HFF-Myc (cell line): ENCODE measurements at regions not wholly inside any gene's neighbourhood (a gene's known extent, or its start where the extent isn't known, plus 50 kb on each side); places are given as distances from the start of the nearest gene placed in this dataset.

Experiments
- DNase-seq: peaks from one replicate; pipeline ENCODE4 v3.0.0-alpha.2; 2011; ENCODE audit warnings: low read depth; ENCODE audit errors: extremely low read depth
- H3K4me3 ChIP-seq: replicated peaks from 2 replicates; pipeline ENCODE4 v1.5.1; 2011; ENCODE audit warnings: low read depth, mild to moderate bottlenecking, control low read depth, low read length
- TF ChIP-seq, protein P1 (sequence below): IDR thresholded peaks from 2 replicates; pipeline ENCODE4 v1.5.1; 2012; ENCODE audit warnings: mild to moderate bottlenecking, low read depth, low read length, control low read depth; ENCODE audit errors: missing control alignments

DNA sequence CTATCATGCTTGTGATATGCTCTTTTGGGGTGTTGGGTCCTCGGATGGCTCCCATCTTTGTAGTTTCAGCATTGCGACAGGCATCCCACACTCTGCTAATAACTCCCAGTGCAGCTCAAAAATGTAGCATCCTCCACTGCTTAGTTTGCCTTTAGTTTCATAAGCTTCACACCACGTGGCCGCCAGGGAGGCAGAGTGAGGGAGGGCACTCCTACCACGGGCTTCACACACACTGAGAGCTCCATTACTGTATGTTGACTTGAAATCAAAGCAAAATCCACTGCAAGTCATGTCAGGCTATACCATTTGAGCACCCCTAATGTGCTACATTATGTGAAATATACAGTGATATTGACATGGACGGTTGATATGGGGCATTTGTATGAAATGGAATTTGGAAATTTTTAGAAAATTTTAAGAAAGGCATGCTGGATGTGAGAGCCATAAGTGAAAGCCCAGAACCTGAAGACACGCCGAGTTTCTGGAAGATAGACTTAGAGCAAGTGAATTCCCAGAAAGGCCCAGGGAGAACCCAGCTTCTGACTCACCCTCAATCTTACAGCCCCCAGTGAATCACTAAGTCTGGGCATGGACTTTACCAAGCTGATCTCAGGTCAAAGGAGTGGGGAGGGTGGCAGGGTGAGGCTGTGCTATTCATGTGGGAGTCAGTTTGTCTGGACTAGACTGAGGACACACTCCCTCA is 94.1 kb downstream of the HSPH1 start:
- TF ChIP-seq, protein P1, sequence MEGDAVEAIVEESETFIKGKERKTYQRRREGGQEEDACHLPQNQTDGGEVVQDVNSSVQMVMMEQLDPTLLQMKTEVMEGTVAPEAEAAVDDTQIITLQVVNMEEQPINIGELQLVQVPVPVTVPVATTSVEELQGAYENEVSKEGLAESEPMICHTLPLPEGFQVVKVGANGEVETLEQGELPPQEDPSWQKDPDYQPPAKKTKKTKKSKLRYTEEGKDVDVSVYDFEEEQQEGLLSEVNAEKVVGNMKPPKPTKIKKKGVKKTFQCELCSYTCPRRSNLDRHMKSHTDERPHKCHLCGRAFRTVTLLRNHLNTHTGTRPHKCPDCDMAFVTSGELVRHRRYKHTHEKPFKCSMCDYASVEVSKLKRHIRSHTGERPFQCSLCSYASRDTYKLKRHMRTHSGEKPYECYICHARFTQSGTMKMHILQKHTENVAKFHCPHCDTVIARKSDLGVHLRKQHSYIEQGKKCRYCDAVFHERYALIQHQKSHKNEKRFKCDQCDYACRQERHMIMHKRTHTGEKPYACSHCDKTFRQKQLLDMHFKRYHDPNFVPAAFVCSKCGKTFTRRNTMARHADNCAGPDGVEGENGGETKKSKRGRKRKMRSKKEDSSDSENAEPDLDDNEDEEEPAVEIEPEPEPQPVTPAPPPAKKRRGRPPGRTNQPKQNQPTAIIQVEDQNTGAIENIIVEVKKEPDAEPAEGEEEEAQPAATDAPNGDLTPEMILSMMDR, result no peak
- no peak overlapping the region for H3K4me3 ChIP-seq
- DNase-seq, result no peak

GRCh38 chr13:31064636-31065035 is 97.1 kb downstream of the HSPH1 start:
- no peak for DNase-seq
- TF ChIP-seq, protein P1, result no peak
- no peak overlapping the region for H3K4me3 ChIP-seq

DNA sequence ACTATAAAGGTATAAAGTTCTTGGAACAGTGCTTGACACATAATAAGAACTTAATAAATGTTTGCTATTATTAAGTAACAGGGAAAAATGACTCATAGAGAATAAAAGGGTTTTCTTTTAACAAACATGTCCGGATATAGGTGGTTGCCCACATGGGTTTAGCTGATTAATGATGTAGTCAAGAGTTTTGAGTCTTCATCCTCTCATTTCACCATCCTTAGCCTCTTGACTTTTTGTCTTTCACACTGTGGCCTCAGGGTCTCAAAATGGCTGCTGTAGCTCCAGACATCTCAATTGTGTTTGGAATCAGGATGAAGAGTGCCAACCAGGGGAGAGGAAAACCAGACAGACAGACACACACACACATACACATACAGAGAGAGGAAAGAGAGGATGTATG is 97.9 kb downstream of the HSPH1 start:
- no peak for DNase-seq
- TF ChIP-seq, protein P1, result no peak
- no peak overlapping the region for H3K4me3 ChIP-seq

DNA sequence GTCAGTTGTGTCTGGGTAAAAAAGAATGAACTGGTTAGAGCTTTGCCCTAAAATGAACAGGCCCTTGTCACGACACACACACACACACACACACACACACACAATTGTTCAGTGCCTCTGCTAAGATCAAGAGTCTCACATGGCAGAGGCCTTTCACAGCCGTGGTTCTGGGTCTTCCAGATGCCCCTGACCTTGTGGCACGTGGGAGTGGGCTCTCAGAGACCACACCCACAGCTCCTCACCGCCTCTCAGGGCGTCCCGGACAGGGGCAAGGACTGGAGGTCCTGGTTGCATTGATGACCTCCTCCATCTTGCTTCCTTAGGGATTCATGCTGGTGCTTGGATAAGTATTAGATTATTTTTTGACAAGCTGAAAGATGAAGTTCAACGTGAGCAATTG is 101.0 kb downstream of the HSPH1 start:
- no peak overlapping the region for H3K4me3 ChIP-seq
- no peak for DNase-seq
- TF ChIP-seq, protein P1, result no peak

GRCh38 chr13:31060220-31060619 is 101.5 kb downstream of the HSPH1 start:
- DNase-seq, result no peak
- TF ChIP-seq, protein P1, result no peak
- H3K4me3 ChIP-seq, result no peak overlapping the region

- DNase-seq, result no peak
- TF ChIP-seq, protein P1, result no peak
- no peak overlapping the region for H3K4me3 ChIP-seq
Measured at GRCh38 chr13:31057403-31058033, 104.2 kb downstream of the HSPH1 start.
